ENCODE measurements at regions not wholly inside any gene's neighbourhood (a gene's known extent, or its start where the extent isn't known, plus 50 kb on each side); places are given as distances from the start of the nearest gene placed in this dataset.

DNA sequence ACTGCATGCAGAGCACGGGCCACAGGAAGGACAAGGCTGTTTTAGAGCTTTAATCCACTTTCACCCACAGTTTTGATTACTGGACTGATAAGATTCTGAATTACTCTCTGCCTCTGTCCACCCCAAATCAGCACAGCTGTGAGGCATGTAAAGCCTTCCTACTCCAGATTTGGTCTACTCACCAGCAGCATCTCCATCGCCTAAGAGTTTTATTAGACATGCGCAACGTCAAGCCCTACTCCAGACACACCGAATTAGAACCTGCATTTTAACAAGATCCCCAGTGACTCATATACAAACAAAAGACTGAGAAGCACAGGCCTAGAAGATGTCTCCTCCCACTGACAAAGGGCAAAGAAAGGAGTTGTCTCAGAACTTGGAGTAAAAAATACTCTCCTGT, 221.2 kb downstream of the TUSC7 start (continued):
- TF ChIP-seq, protein P1, sequence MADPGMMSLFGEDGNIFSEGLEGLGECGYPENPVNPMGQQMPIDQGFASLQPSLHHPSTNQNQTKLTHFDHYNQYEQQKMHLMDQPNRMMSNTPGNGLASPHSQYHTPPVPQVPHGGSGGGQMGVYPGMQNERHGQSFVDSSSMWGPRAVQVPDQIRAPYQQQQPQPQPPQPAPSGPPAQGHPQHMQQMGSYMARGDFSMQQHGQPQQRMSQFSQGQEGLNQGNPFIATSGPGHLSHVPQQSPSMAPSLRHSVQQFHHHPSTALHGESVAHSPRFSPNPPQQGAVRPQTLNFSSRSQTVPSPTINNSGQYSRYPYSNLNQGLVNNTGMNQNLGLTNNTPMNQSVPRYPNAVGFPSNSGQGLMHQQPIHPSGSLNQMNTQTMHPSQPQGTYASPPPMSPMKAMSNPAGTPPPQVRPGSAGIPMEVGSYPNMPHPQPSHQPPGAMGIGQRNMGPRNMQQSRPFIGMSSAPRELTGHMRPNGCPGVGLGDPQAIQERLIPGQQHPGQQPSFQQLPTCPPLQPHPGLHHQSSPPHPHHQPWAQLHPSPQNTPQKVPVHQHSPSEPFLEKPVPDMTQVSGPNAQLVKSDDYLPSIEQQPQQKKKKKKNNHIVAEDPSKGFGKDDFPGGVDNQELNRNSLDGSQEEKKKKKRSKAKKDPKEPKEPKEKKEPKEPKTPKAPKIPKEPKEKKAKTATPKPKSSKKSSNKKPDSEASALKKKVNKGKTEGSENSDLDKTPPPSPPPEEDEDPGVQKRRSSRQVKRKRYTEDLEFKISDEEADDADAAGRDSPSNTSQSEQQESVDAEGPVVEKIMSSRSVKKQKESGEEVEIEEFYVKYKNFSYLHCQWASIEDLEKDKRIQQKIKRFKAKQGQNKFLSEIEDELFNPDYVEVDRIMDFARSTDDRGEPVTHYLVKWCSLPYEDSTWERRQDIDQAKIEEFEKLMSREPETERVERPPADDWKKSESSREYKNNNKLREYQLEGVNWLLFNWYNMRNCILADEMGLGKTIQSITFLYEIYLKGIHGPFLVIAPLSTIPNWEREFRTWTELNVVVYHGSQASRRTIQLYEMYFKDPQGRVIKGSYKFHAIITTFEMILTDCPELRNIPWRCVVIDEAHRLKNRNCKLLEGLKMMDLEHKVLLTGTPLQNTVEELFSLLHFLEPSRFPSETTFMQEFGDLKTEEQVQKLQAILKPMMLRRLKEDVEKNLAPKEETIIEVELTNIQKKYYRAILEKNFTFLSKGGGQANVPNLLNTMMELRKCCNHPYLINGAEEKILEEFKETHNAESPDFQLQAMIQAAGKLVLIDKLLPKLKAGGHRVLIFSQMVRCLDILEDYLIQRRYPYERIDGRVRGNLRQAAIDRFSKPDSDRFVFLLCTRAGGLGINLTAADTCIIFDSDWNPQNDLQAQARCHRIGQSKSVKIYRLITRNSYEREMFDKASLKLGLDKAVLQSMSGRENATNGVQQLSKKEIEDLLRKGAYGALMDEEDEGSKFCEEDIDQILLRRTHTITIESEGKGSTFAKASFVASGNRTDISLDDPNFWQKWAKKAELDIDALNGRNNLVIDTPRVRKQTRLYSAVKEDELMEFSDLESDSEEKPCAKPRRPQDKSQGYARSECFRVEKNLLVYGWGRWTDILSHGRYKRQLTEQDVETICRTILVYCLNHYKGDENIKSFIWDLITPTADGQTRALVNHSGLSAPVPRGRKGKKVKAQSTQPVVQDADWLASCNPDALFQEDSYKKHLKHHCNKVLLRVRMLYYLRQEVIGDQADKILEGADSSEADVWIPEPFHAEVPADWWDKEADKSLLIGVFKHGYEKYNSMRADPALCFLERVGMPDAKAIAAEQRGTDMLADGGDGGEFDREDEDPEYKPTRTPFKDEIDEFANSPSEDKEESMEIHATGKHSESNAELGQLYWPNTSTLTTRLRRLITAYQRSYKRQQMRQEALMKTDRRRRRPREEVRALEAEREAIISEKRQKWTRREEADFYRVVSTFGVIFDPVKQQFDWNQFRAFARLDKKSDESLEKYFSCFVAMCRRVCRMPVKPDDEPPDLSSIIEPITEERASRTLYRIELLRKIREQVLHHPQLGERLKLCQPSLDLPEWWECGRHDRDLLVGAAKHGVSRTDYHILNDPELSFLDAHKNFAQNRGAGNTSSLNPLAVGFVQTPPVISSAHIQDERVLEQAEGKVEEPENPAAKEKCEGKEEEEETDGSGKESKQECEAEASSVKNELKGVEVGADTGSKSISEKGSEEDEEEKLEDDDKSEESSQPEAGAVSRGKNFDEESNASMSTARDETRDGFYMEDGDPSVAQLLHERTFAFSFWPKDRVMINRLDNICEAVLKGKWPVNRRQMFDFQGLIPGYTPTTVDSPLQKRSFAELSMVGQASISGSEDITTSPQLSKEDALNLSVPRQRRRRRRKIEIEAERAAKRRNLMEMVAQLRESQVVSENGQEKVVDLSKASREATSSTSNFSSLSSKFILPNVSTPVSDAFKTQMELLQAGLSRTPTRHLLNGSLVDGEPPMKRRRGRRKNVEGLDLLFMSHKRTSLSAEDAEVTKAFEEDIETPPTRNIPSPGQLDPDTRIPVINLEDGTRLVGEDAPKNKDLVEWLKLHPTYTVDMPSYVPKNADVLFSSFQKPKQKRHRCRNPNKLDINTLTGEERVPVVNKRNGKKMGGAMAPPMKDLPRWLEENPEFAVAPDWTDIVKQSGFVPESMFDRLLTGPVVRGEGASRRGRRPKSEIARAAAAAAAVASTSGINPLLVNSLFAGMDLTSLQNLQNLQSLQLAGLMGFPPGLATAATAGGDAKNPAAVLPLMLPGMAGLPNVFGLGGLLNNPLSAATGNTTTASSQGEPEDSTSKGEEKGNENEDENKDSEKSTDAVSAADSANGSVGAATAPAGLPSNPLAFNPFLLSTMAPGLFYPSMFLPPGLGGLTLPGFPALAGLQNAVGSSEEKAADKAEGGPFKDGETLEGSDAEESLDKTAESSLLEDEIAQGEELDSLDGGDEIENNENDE (IDR thresholded peaks at IDR 0.05; ENCODE audit: insufficient replicate concordance, low read length), result no peak
- TF ChIP-seq NRF1 (IDR thresholded peaks at IDR 0.05; ENCODE audit: low read depth, low read length) (no peak), BACH1 (IDR thresholded peaks at IDR 0.05; ENCODE audit: low read length) (no peak), FOSL1 (IDR thresholded peaks at IDR 0.05; ENCODE audit: insufficient read depth, low read depth, low read length) (no peak), CBX8 (IDR thresholded peaks at IDR 0.05; ENCODE audit: borderline replicate concordance, low read depth, low read length) (no peak), ASH2L (IDR thresholded peaks at IDR 0.05; ENCODE audit: low read length) (no peak), RNF2 (IDR thresholded peaks at IDR 0.05; ENCODE audit: borderline replicate concordance, low read depth, low read length, missing control alignments, poor library complexity, severe bottlenecking) (no peak)
